T1000 (cell line): ENCODE measurements at regions not wholly inside any gene's neighbourhood (a gene's known extent, or its start where the extent isn't known, plus 50 kb on each side); places are given as distances from the start of the nearest gene placed in this dataset.
"Not testable (repeated sequence)": the region's sequence is repeated elsewhere in the genome, so short reads cannot be mapped to it uniquely, and the experiment has no call there.

ENCODE experiments used
- DNase-seq: peaks from one replicate; lab custom pipeline; 2025; ENCODE audit warnings: mixed read lengths; lab: John Stamatoyannopoulos, UW

GRCh38 chr1:146883190-146883589 lies 54.9 kb upstream of the NBPF12 start:
- DNase-seq: not testable (repeated sequence)

GRCh38 chr1:146881096-146881495 lies 57.0 kb upstream of the NBPF12 start:
- DNase-seq: not testable (repeated sequence)

GRCh38 chr1:146863799-146864319 lies 74.3 kb upstream of the NBPF12 start:
- not testable (repeated sequence) for DNase-seq

GRCh38 chr1:146853147-146853546 lies 85.0 kb upstream of the NBPF12 start:
- DNase-seq: not testable (repeated sequence)

GRCh38 chr1:146850352-146850889 lies 87.7 kb upstream of the NBPF12 start:
- DNase-seq: not testable (repeated sequence)

GRCh38 chr1:146838725-146839124 lies 99.4 kb upstream of the NBPF12 start:
- DNase-seq: not testable (repeated sequence)

- DNase-seq: not testable (repeated sequence)
Observed at GRCh38 chr1:146826957-146827356, 111.2 kb upstream of the NBPF12 start.

- DNase-seq: not testable (repeated sequence)
Observed at GRCh38 chr1:146794236-146794635, 143.9 kb upstream of the NBPF12 start.

- not testable (repeated sequence) for DNase-seq
Observed at GRCh38 chr1:146792725-146793124, 145.4 kb upstream of the NBPF12 start.

- not testable (repeated sequence) for DNase-seq
Observed at GRCh38 chr1:146784212-146784940, 153.7 kb upstream of the NBPF12 start.

GRCh38 chr1:146781235-146781634 lies 156.9 kb upstream of the NBPF12 start:
- not testable (repeated sequence) for DNase-seq

- DNase-seq: not testable (repeated sequence)
Observed at GRCh38 chr1:146777826-146778602, 160.1 kb upstream of the NBPF12 start.

GRCh38 chr1:146774988-146775387 lies 163.1 kb upstream of the NBPF12 start:
- DNase-seq: not testable (repeated sequence)

- not testable (repeated sequence) for DNase-seq
Observed at GRCh38 chr1:146774271-146774670, 163.9 kb upstream of the NBPF12 start.

- not testable (repeated sequence) for DNase-seq
Observed at GRCh38 chr1:146771409-146771808, 166.7 kb upstream of the NBPF12 start.

GRCh38 chr1:146770998-146771397 lies 167.1 kb upstream of the NBPF12 start:
- DNase-seq: not testable (repeated sequence)

- DNase-seq: not testable (repeated sequence)
Observed at GRCh38 chr1:146763234-146763633, 174.9 kb upstream of the NBPF12 start.

GRCh38 chr1:146756858-146757257 lies 181.3 kb upstream of the NBPF12 start:
- DNase-seq: not testable (repeated sequence)

- not testable (repeated sequence) for DNase-seq
Observed at GRCh38 chr1:146748686-146749085, 189.4 kb upstream of the NBPF12 start.

- not testable (repeated sequence) for DNase-seq
Observed at GRCh38 chr1:146731981-146732680, 206.0 kb upstream of the NBPF12 start.

- DNase-seq: not testable (repeated sequence)
Observed at GRCh38 chr1:146729642-146730344, 208.3 kb upstream of the NBPF12 start.
